ENCODE measurements at regions not wholly inside any gene's neighbourhood (a gene's known extent, or its start where the extent isn't known, plus 50 kb on each side); places are given as distances from the start of the nearest gene placed in this dataset.

- no peak overlapping the region for H3K4me3 ChIP-seq
- no peaks in the 10 kb centered on the region for H3K4me1 ChIP-seq (replicated peaks; ENCODE audit: insufficient read depth)
- no peaks in the 10 kb centered on the region for H4K20me1 ChIP-seq (ENCODE audit: insufficient read depth)
- TF ChIP-seq EZH2 (IDR thresholded peaks at IDR 0.05; ENCODE audit: low read depth) (no peak), CTCF (conservative IDR thresholded peaks at IDR 0.05) (no peak)
- no peaks in the 10 kb centered on the region for H3F3A ChIP-seq (ENCODE audit: insufficient read depth, low read depth)
- no peaks in the 10 kb centered on the region for H3K79me2 ChIP-seq (ENCODE audit: low read depth)
- H3K9me3 ChIP-seq (ENCODE audit: insufficient read depth, low read depth): no peaks in the 10 kb centered on the region
- no peak overlapping the region for H3K4me2 ChIP-seq
- H3K36me3 ChIP-seq (ENCODE audit: low read depth): no peaks in the 10 kb centered on the region
- no peak overlapping the region for H2AFZ ChIP-seq
- ChIA-PET CTCF (no interaction called here), POLR2A (ENCODE audit: unreplicated experiment) (no interaction called here)
- intact Hi-C loops (cut with micrococcal nuclease; ENCODE audit: unreplicated experiment): no loop called here
- no TSS peak for BruUV-seq (replicated peaks)
- H3K9me2 ChIP-seq (ENCODE audit: insufficient read depth): no peaks in the 10 kb centered on the region
- H3K27ac ChIP-seq: no peak overlapping the region
- DNase-seq: no peak
- peaks cover 5% of the 10 kb centered on the region; the same call in 1 of the 2 replicates for H3K27me3 ChIP-seq (ENCODE audit: insufficient read depth, low read depth)
These were observed 395.6 kb downstream of the ADRA2A start for GRCh38 chr10:111472445-111472844.

DNA sequence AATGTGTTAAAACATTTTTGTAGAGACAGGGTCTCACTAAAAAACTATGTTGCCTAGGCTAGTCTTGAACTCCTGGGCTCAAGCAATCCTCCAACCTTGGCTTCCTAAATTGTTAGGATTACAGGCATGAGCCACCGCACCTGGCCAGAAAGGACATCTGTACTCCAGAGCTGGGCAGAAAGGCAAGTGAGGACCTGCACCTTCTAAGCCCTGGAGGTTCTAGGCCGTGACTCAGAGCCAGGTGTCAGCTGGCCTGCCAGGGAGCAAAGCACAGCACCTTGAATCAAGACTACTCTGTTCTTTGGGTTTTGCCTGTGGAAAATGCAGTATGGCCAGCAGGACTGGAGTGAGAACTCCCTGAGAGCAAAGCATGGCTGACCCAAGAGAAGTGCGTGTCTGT, 396.5 kb downstream of the ADRA2A start:
- Histone ChIP-seq H3K4me1 (replicated peaks; ENCODE audit: insufficient read depth) (no peaks in the 10 kb centered on the region), H4K20me1 (ENCODE audit: insufficient read depth) (no peaks in the 10 kb centered on the region), H3K4me2 (no peak overlapping the region), H3K79me2 (ENCODE audit: low read depth) (no peaks in the 10 kb centered on the region), H3K27ac (no peak overlapping the region), H3K36me3 (ENCODE audit: low read depth) (no peaks in the 10 kb centered on the region), H3F3A (ENCODE audit: insufficient read depth, low read depth) (no peaks in the 10 kb centered on the region), H3K9me2 (ENCODE audit: insufficient read depth) (no peaks in the 10 kb centered on the region), H3K27me3 (ENCODE audit: insufficient read depth, low read depth) (peaks cover 5% of the 10 kb centered on the region; the same call in 1 of the 2 replicates), H2AFZ (no peak overlapping the region), H3K9me3 (ENCODE audit: insufficient read depth, low read depth) (no peaks in the 10 kb centered on the region), H3K4me3 (no peak overlapping the region)
- POLR2A ChIA-PET (ENCODE audit: unreplicated experiment): no interaction called here
- TF ChIP-seq CTCF (conservative IDR thresholded peaks at IDR 0.05): no peak
- TF ChIP-seq EZH2 (IDR thresholded peaks at IDR 0.05; ENCODE audit: low read depth): no peak
- CTCF ChIA-PET: no interaction called here
- no peak for DNase-seq
- no TSS peak for BruUV-seq (replicated peaks)
- intact Hi-C loops (cut with micrococcal nuclease; ENCODE audit: unreplicated experiment): no loop called here

- Histone ChIP-seq H3K4me2 (no peak overlapping the region), H3K4me3 (no peak overlapping the region), H3K27ac (no peak overlapping the region), H3K9me3 (ENCODE audit: insufficient read depth, low read depth) (no peaks in the 10 kb centered on the region), H3K9me2 (ENCODE audit: insufficient read depth) (no peaks in the 10 kb centered on the region), H3K4me1 (replicated peaks; ENCODE audit: insufficient read depth) (no peaks in the 10 kb centered on the region), H2AFZ (no peak overlapping the region), H3K27me3 (ENCODE audit: insufficient read depth, low read depth) (no peaks in the 10 kb centered on the region), H3K79me2 (ENCODE audit: low read depth) (no peaks in the 10 kb centered on the region), H3F3A (ENCODE audit: insufficient read depth, low read depth) (no peaks in the 10 kb centered on the region), H4K20me1 (ENCODE audit: insufficient read depth) (no peaks in the 10 kb centered on the region), H3K36me3 (ENCODE audit: low read depth) (no peaks in the 10 kb centered on the region)
- BruUV-seq (replicated peaks): no TSS peak
- TF ChIP-seq CTCF (conservative IDR thresholded peaks at IDR 0.05) (no peak), EZH2 (IDR thresholded peaks at IDR 0.05; ENCODE audit: low read depth) (no peak)
- CTCF ChIA-PET: no interaction called here
- no peak for DNase-seq
- POLR2A ChIA-PET (ENCODE audit: unreplicated experiment): no interaction called here
- intact Hi-C loops (cut with micrococcal nuclease; ENCODE audit: unreplicated experiment): no loop called here
These were observed 398.0 kb downstream of the ADRA2A start for GRCh38 chr10:111474786-111475185.
